ENCODE measurements at regions not wholly inside any gene's neighbourhood (a gene's known extent, or its start where the extent isn't known, plus 50 kb on each side); places are given as distances from the start of the nearest gene placed in this dataset.

- Histone ChIP-seq H3K27ac (no peak overlapping the region), H3K4me3 (no peak overlapping the region), H3K36me3 (no peaks in the 10 kb centered on the region), H3K9me3 (no peaks in the 10 kb centered on the region), H3K27me3 (replicated peaks; ENCODE audit: insufficient read depth) (no peaks in the 10 kb centered on the region), H3K4me1 (replicated peaks) (no peaks in the 10 kb centered on the region)
- TF ChIP-seq POLR2AphosphoS5 (IDR thresholded peaks at IDR 0.05) = no peak
- TF ChIP-seq, protein P1, sequence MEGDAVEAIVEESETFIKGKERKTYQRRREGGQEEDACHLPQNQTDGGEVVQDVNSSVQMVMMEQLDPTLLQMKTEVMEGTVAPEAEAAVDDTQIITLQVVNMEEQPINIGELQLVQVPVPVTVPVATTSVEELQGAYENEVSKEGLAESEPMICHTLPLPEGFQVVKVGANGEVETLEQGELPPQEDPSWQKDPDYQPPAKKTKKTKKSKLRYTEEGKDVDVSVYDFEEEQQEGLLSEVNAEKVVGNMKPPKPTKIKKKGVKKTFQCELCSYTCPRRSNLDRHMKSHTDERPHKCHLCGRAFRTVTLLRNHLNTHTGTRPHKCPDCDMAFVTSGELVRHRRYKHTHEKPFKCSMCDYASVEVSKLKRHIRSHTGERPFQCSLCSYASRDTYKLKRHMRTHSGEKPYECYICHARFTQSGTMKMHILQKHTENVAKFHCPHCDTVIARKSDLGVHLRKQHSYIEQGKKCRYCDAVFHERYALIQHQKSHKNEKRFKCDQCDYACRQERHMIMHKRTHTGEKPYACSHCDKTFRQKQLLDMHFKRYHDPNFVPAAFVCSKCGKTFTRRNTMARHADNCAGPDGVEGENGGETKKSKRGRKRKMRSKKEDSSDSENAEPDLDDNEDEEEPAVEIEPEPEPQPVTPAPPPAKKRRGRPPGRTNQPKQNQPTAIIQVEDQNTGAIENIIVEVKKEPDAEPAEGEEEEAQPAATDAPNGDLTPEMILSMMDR (IDR thresholded peaks at IDR 0.05) = no peak
- TF ChIP-seq POLR2A (IDR thresholded peaks at IDR 0.05) = no peak
- no peak for DNase-seq (ENCODE audit: low spot score)
- intact Hi-C loops (cut with DNase I) = no loop called here
- 44% methylated on average over 5 of the region's 5 CpGs for WGBS
These were observed 1559.9 kb upstream of the FLRT2 start for GRCh38 chr14:83969998-83970397.

DNA sequence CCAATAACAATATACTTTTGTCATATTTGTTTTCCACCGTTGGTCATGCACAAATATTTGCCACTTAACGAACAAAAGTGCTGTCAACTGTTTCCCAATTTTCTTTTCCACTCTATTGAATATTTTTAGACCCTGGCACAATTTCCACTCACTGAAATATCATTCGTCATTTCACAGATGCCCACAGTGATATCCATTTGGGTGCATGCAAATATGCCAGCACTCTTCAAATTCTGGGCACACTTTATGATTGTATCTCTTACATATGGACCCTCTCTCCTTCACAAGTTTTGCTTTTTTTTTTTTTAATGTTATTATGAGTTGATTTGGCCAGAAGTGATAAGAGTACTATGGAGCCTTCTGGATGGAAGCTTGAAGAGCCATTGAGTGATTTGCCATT, 1557.3 kb upstream of the FLRT2 start:
- intact Hi-C loops (cut with DNase I) = no loop called here
- TF ChIP-seq POLR2AphosphoS5 (IDR thresholded peaks at IDR 0.05) (no peak), POLR2A (IDR thresholded peaks at IDR 0.05) (no peak)
- TF ChIP-seq, protein P1 (IDR thresholded peaks at IDR 0.05) = no peak
- no peaks in the 10 kb centered on the region for H3K36me3 ChIP-seq
- no peak overlapping the region for H3K4me3 ChIP-seq
- no peaks in the 10 kb centered on the region for H3K9me3 ChIP-seq
- WGBS = 87% methylated on average over 3 of the region's 3 CpGs
- H3K27me3 ChIP-seq (replicated peaks; ENCODE audit: insufficient read depth) = no peaks in the 10 kb centered on the region
- no peak overlapping the region for H3K27ac ChIP-seq
- H3K4me1 ChIP-seq (replicated peaks) = peaks cover 3% of the 10 kb centered on the region
- no peak for DNase-seq (ENCODE audit: low spot score)

GRCh38 chr14:83974647-83975163, 1555.2 kb upstream of the FLRT2 start:
- no peak overlapping the region for H3K27ac ChIP-seq
- TF ChIP-seq POLR2AphosphoS5 (IDR thresholded peaks at IDR 0.05) (no peak), POLR2A (IDR thresholded peaks at IDR 0.05) (no peak)
- TF ChIP-seq, protein P1 (IDR thresholded peaks at IDR 0.05) = no peak
- peaks cover 3% of the 10 kb centered on the region for H3K4me1 ChIP-seq (replicated peaks)
- H3K4me3 ChIP-seq = no peak overlapping the region
- intact Hi-C loops (cut with DNase I) = no loop called here
- no peaks in the 10 kb centered on the region for H3K27me3 ChIP-seq (replicated peaks; ENCODE audit: insufficient read depth)
- H3K36me3 ChIP-seq = no peaks in the 10 kb centered on the region
- no peaks in the 10 kb centered on the region for H3K9me3 ChIP-seq
- 76% methylated on average over 5 of the region's 5 CpGs for WGBS
- DNase-seq (ENCODE audit: low spot score) = no peak

DNA sequence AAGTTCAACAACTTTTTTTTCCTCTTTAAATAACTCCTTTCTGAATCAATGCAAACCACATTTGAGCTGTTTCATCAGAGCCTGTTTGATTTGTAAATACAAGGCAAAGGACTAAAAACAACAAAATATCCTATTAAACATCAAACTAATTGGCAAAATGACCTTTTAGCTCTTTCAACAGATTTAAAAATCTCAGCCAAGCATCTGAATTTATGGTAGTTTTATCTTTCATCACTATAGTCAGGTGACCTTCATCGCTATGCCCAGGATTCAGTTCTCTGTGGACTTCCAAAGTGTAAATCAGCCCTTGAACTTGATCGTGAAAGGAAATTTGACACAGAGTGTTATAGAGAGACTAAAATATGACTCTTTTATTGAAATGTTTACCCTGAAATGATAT, 1554.5 kb upstream of the FLRT2 start:
- H3K4me3 ChIP-seq = no peak overlapping the region
- H3K9me3 ChIP-seq = no peaks in the 10 kb centered on the region
- H3K36me3 ChIP-seq = no peaks in the 10 kb centered on the region
- H3K4me1 ChIP-seq (replicated peaks) = peaks cover 3% of the 10 kb centered on the region
- WGBS = 6% methylated on average over 2 of the region's 2 CpGs
- intact Hi-C loops (cut with DNase I) = no loop called here
- no peaks in the 10 kb centered on the region for H3K27me3 ChIP-seq (replicated peaks; ENCODE audit: insufficient read depth)
- no peak for DNase-seq (ENCODE audit: low spot score)
- TF ChIP-seq POLR2AphosphoS5 (IDR thresholded peaks at IDR 0.05) (no peak), POLR2A (IDR thresholded peaks at IDR 0.05) (no peak)
- TF ChIP-seq, protein P1 (IDR thresholded peaks at IDR 0.05) = no peak
- no peak overlapping the region for H3K27ac ChIP-seq

Measured in prostate gland (tissue), 2 donors.